ENCODE measurements at regions not wholly inside any gene's neighbourhood (a gene's known extent, or its start where the extent isn't known, plus 50 kb on each side); places are given as distances from the start of the nearest gene placed in this dataset.

DNA sequence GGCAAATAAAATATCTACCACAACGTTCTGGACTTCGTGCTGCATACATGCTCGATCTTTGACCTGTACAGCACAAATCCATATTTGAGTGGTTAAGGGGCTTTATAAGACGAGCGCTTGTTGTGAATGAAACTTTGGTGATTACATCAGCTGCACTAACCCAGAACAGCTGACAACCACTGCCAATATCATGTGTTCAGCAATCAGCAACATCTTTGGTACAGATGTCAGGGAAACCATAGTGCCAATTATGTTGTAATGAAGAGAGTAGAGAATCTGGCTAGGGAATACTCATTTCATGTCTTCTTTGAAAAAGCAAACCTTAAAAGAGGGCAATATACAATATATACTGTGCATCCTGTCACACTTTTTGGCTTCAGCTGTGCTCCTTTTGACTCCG is 188.6 kb upstream of the NT5E start:
- 4 to 5% methylated on average over 6 of the region's 6 CpGs for whole genome bisulfite sequencing, 2 experiments (ENCODE audit: low coverage in 1 of 2, low lambda C conversion rate in 2 of 2, missing lambda C conversion rate in 2 of 2)
- Histone ChIP-seq H3K9me2 (ENCODE audit: insufficient read depth) (no peaks in the 10 kb centered on the region), H3K9ac (no peak overlapping the region), H3K27ac (no peak overlapping the region), H3F3A (ENCODE audit: insufficient read depth) (no peaks in the 10 kb centered on the region), H3K36me3 (ENCODE audit: low read depth) (no peaks in the 10 kb centered on the region), H3K4me1 (ENCODE audit: insufficient read depth) (no peaks in the 10 kb centered on the region), H3K4me3 (no peak overlapping the region), H3K9me3 (ENCODE audit: low read depth) (no peaks in the 10 kb centered on the region), H3K27me3 (replicated peaks; ENCODE audit: insufficient read depth) (no peaks in the 10 kb centered on the region), H3K79me2 (ENCODE audit: insufficient read depth) (no peaks in the 10 kb centered on the region), H2AFZ (no peak overlapping the region), H3K4me2 (ENCODE audit: unreplicated experiment) (no peak overlapping the region), H4K20me1 (ENCODE audit: insufficient read depth) (no peaks in the 10 kb centered on the region)
- DNase-seq = peak; percentile 27
- no peak for TF ChIP-seq EZH2 (IDR thresholded peaks at IDR 0.05; ENCODE audit: insufficient read depth, poor library complexity, severe bottlenecking)
- in situ Hi-C loops (cut with MboI) = no loop called here

DNA sequence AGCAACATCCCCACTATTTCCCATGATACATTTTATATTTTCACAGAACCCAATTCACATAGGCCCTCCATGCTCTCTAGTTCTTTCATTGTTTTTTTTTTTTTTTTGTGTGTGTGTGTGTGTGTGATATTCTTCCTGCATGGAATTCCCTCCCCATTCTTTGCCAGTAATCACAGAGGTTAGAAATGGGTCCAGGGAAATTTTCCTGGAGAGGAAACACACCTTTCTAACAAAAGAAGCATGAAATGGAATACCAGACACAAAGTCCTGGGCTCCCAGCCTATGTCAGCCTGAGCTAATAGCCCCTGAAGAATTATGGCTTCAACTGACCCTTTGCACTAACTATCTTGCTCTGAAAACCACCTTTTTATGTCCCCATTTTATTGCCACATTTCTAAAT is 194.2 kb upstream of the NT5E start:
- Histone ChIP-seq H3K4me2 (ENCODE audit: unreplicated experiment) (no peak overlapping the region), H3K27ac (no peak overlapping the region), H3K4me3 (no peak overlapping the region), H3K9me3 (ENCODE audit: low read depth) (no peaks in the 10 kb centered on the region), H4K20me1 (ENCODE audit: insufficient read depth) (no peaks in the 10 kb centered on the region), H3K9me2 (ENCODE audit: insufficient read depth) (no peaks in the 10 kb centered on the region), H3K4me1 (ENCODE audit: insufficient read depth) (no peaks in the 10 kb centered on the region), H3K79me2 (ENCODE audit: insufficient read depth) (no peaks in the 10 kb centered on the region), H2AFZ (no peak overlapping the region), H3F3A (ENCODE audit: insufficient read depth) (no peaks in the 10 kb centered on the region), H3K36me3 (ENCODE audit: low read depth) (no peaks in the 10 kb centered on the region), H3K27me3 (replicated peaks; ENCODE audit: insufficient read depth) (no peaks in the 10 kb centered on the region), H3K9ac (no peak overlapping the region)
- DNase-seq = no peak
- TF ChIP-seq EZH2phosphoT487 (IDR thresholded peaks at IDR 0.05; ENCODE audit: insufficient read depth, low read depth) = no peak
- no peak for TF ChIP-seq EZH2 (IDR thresholded peaks at IDR 0.05; ENCODE audit: insufficient read depth, poor library complexity, severe bottlenecking)
- in situ Hi-C loops (cut with MboI) = no loop called here

- no peaks in the 10 kb centered on the region for H3K27me3 ChIP-seq (replicated peaks; ENCODE audit: insufficient read depth)
- 26 to 33% methylated on average over 2 of the region's 2 CpGs for WGBS, 2 experiments (ENCODE audit: low coverage in 1 of 2, low lambda C conversion rate in 2 of 2, missing lambda C conversion rate in 2 of 2)
- no peaks in the 10 kb centered on the region for H3K36me3 ChIP-seq (ENCODE audit: low read depth)
- H4K20me1 ChIP-seq (ENCODE audit: insufficient read depth) = no peaks in the 10 kb centered on the region
- TF ChIP-seq EZH2phosphoT487 (IDR thresholded peaks at IDR 0.05; ENCODE audit: insufficient read depth, low read depth) = no peak
- TF ChIP-seq EZH2 (IDR thresholded peaks at IDR 0.05; ENCODE audit: insufficient read depth, poor library complexity, severe bottlenecking) = no peak
- H3K4me1 ChIP-seq (ENCODE audit: insufficient read depth) = no peaks in the 10 kb centered on the region
- H3K9me2 ChIP-seq (ENCODE audit: insufficient read depth) = no peaks in the 10 kb centered on the region
- in situ Hi-C loops (cut with MboI) = no loop called here
- H3K4me2 ChIP-seq (ENCODE audit: unreplicated experiment) = no peak overlapping the region
- no peaks in the 10 kb centered on the region for H3F3A ChIP-seq (ENCODE audit: insufficient read depth)
- no peak overlapping the region for H3K27ac ChIP-seq
- no peaks in the 10 kb centered on the region for H3K9me3 ChIP-seq (ENCODE audit: low read depth)
- H3K79me2 ChIP-seq (ENCODE audit: insufficient read depth) = no peaks in the 10 kb centered on the region
- no peak overlapping the region for H2AFZ ChIP-seq
- no peak overlapping the region for H3K4me3 ChIP-seq
- H3K9ac ChIP-seq = no peak overlapping the region
- DNase-seq = no peak
These were observed 197.3 kb upstream of the NT5E start for GRCh38 chr6:85252552-85252951.

- in situ Hi-C loops (cut with MboI) = no loop called here
- DNase-seq = no peak
- H3K27ac ChIP-seq = no peak overlapping the region
- H4K20me1 ChIP-seq (ENCODE audit: insufficient read depth) = no peaks in the 10 kb centered on the region
- no peak overlapping the region for H2AFZ ChIP-seq
- 29 to 34% methylated on average over 2 of the region's 2 CpGs for WGBS, 2 experiments (ENCODE audit: low coverage in 1 of 2, low lambda C conversion rate in 2 of 2, missing lambda C conversion rate in 2 of 2)
- H3K4me2 ChIP-seq (ENCODE audit: unreplicated experiment) = no peak overlapping the region
- H3K27me3 ChIP-seq (replicated peaks; ENCODE audit: insufficient read depth) = no peaks in the 10 kb centered on the region
- H3K36me3 ChIP-seq (ENCODE audit: low read depth) = no peaks in the 10 kb centered on the region
- no peaks in the 10 kb centered on the region for H3K79me2 ChIP-seq (ENCODE audit: insufficient read depth)
- H3K4me1 ChIP-seq (ENCODE audit: insufficient read depth) = no peaks in the 10 kb centered on the region
- no peak for TF ChIP-seq EZH2 (IDR thresholded peaks at IDR 0.05; ENCODE audit: insufficient read depth, poor library complexity, severe bottlenecking)
- no peak for TF ChIP-seq EZH2phosphoT487 (IDR thresholded peaks at IDR 0.05; ENCODE audit: insufficient read depth, low read depth)
- H3K9me3 ChIP-seq (ENCODE audit: low read depth) = no peaks in the 10 kb centered on the region
- no peak overlapping the region for H3K4me3 ChIP-seq
- no peaks in the 10 kb centered on the region for H3K9me2 ChIP-seq (ENCODE audit: insufficient read depth)
- no peaks in the 10 kb centered on the region for H3F3A ChIP-seq (ENCODE audit: insufficient read depth)
- no peak overlapping the region for H3K9ac ChIP-seq
These were observed 197.8 kb upstream of the NT5E start for GRCh38 chr6:85252085-85252484.

DNA sequence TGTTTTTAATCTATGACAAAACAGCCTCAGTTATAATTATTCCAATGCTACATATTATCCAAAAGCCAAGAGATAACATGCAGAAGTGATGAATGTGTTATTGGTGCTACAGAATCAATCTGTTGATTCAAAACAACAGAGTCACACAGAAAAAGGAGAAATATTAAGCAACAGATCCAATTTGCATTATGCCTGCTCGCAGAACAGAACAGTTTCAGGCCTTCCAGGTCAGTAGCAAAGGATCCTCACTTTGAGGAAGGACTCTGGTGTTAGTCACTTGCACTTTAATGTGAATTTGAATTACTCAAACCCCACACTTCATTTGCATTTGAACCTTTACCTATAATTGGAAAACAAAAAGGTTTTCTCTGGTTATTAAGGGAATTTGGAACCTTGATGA is 198.6 kb upstream of the NT5E start:
- no peaks in the 10 kb centered on the region for H3K9me2 ChIP-seq (ENCODE audit: insufficient read depth)
- H2AFZ ChIP-seq = no peak overlapping the region
- no peak overlapping the region for H3K27ac ChIP-seq
- in situ Hi-C loops (cut with MboI) = no loop called here
- H3K9ac ChIP-seq = no peak overlapping the region
- H3F3A ChIP-seq (ENCODE audit: insufficient read depth) = no peaks in the 10 kb centered on the region
- WGBS, 2 experiments (ENCODE audit: low coverage in 1 of 2, low lambda C conversion rate in 2 of 2, missing lambda C conversion rate in 2 of 2) = 24 to 40% methylated on average over 1 of the region's 1 CpG
- H4K20me1 ChIP-seq (ENCODE audit: insufficient read depth) = no peaks in the 10 kb centered on the region
- DNase-seq = no peak
- H3K4me2 ChIP-seq (ENCODE audit: unreplicated experiment) = no peak overlapping the region
- H3K27me3 ChIP-seq (replicated peaks; ENCODE audit: insufficient read depth) = no peaks in the 10 kb centered on the region
- no peaks in the 10 kb centered on the region for H3K36me3 ChIP-seq (ENCODE audit: low read depth)
- no peaks in the 10 kb centered on the region for H3K9me3 ChIP-seq (ENCODE audit: low read depth)
- H3K4me3 ChIP-seq = no peak overlapping the region
- H3K4me1 ChIP-seq (ENCODE audit: insufficient read depth) = no peaks in the 10 kb centered on the region
- H3K79me2 ChIP-seq (ENCODE audit: insufficient read depth) = no peaks in the 10 kb centered on the region
- TF ChIP-seq EZH2 (IDR thresholded peaks at IDR 0.05; ENCODE audit: insufficient read depth, poor library complexity, severe bottlenecking) = no peak
- TF ChIP-seq EZH2phosphoT487 (IDR thresholded peaks at IDR 0.05; ENCODE audit: insufficient read depth, low read depth) = no peak
